ENCODE measurements at regions not wholly inside any gene's neighbourhood (a gene's known extent, or its start where the extent isn't known, plus 50 kb on each side); places are given as distances from the start of the nearest gene placed in this dataset.

DNA sequence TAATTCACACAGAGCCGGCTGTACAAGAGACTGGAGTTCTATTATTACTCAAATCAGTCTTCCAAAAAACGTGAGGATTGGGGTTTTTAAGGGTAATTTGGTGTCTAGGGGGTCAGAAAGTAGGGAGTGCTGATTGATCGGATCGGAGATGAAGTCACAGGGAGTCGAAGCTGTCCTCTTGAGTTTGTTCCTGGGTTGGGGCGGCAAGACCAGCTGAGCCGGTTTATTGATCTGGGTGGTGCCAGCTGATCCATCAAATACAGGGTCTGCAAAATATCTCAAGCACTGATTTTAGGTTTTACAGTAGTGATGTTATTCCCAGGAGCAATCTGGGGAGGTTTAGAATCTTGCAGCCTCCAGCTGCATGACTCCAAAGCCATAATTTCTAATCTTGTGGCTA lies 262.7 kb downstream of the KCNRG start:
- H3K27me3 ChIP-seq, result no peaks in the 10 kb centered on the region
- H3K27ac ChIP-seq, result no peak overlapping the region
- intact Hi-C loops (cut with DNase I), result no loop called here
- no peaks in the 10 kb centered on the region for H3K4me1 ChIP-seq
- H3K36me3 ChIP-seq, result no peaks in the 10 kb centered on the region
- peaks cover 0 to 12% (median 2%) of the 10 kb centered on the region in 12 donors for H3K9me3 ChIP-seq
- no peak for ATAC-seq
- WGBS, 4 donors, result 88 to 92% (median 91%) methylated on average over 7 of the region's 7 CpGs
- DNase-seq, result no peak
- no peak overlapping the region for H3K4me3 ChIP-seq
- TF ChIP-seq, protein P1, sequence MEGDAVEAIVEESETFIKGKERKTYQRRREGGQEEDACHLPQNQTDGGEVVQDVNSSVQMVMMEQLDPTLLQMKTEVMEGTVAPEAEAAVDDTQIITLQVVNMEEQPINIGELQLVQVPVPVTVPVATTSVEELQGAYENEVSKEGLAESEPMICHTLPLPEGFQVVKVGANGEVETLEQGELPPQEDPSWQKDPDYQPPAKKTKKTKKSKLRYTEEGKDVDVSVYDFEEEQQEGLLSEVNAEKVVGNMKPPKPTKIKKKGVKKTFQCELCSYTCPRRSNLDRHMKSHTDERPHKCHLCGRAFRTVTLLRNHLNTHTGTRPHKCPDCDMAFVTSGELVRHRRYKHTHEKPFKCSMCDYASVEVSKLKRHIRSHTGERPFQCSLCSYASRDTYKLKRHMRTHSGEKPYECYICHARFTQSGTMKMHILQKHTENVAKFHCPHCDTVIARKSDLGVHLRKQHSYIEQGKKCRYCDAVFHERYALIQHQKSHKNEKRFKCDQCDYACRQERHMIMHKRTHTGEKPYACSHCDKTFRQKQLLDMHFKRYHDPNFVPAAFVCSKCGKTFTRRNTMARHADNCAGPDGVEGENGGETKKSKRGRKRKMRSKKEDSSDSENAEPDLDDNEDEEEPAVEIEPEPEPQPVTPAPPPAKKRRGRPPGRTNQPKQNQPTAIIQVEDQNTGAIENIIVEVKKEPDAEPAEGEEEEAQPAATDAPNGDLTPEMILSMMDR (IDR thresholded peaks at IDR 0.05), result no peak
- no peak for TF ChIP-seq POLR2A (IDR thresholded peaks at IDR 0.05)

DNA sequence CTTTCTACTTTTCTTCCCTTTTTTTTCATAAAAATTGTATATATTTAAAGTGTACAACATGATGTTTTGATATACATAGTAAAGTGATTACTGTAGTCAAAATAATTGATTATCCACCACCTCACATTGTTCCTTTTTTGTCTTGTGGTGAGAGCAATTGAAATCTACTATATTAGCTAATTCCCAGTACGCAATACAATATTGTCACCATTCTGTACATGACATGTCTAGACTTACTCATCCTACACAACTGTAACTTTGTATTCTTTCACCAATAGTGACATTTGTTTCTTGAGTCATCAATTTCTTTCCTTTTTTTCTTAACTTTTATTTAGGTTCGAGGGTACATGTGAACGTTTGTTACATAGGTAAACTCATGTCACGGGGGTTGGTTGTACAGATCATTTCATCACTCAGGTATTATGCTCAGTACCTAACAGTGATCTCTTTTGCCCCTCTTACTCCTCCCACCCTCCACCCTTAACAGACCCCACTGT lies 265.2 kb downstream of the KCNRG start:
- Histone ChIP-seq H3K27me3 (no peaks in the 10 kb centered on the region), H3K4me3 (no peak overlapping the region), H3K36me3 (no peaks in the 10 kb centered on the region), H3K9me3 (peaks cover 0 to 12% (median 2%) of the 10 kb centered on the region in 12 donors), H3K4me1 (peaks cover 0 to 11% (median 0%) of the 10 kb centered on the region in 12 donors), H3K27ac (no peak overlapping the region)
- no peak for TF ChIP-seq POLR2A (IDR thresholded peaks at IDR 0.05)
- TF ChIP-seq, protein P1 (IDR thresholded peaks at IDR 0.05), result no peak
- DNase-seq (no peak), ATAC-seq (no peak)
- 95 to 98% (median 96%) methylated on average over 4 of the region's 4 CpGs for WGBS, 4 donors
- intact Hi-C loops (cut with DNase I), result no loop called here

DNA sequence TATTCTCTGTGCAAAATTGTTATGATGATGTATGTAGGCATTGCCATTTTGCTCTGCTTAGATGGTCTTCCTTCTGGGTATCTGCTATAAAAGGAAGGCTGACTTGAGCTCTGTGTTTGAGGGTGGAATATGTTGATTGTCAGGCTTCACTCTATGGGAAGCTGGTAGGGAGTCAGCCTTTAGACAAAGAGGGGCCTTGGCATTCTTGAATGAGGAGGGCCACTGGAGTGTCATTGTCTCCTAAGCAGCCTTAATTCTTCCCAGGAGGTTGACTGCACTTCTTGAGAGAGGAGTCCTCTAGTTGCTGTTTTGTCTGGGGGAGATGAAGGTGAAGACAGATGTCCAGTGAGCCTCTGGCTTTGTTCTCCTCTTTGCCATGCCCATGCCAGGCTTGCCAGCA lies 266.8 kb downstream of the KCNRG start:
- no peak for TF ChIP-seq POLR2A (IDR thresholded peaks at IDR 0.05)

DNA sequence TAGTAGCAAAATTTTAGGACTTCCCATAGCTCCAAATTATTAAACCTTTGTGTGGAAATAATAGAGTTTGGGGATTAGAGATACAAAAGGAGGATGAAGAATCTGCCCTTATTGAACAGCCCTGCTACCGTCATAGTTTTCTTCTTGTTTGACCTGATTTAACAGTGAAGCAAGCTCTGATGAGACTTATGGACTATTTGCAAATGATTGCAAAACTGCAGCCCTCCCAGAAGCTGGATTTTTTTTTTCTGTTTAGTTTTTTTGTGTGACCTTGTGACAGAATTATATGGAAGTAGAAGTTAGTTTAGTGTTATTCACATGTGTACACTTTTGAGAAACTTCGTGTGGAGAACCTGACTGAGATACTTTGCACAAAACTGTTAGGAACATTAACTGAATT lies 267.8 kb downstream of the KCNRG start:
- no peak overlapping the region for H3K4me3 ChIP-seq
- DNase-seq, result no peak
- no peak overlapping the region for H3K27ac ChIP-seq
- peaks cover 0 to 11% (median 0%) of the 10 kb centered on the region in 12 donors for H3K4me1 ChIP-seq
- H3K27me3 ChIP-seq, result no peaks in the 10 kb centered on the region
- TF ChIP-seq POLR2A (IDR thresholded peaks at IDR 0.05), result no peak
- TF ChIP-seq, protein P1 (IDR thresholded peaks at IDR 0.05), result no peak
- no peak for ATAC-seq
- H3K9me3 ChIP-seq, result peaks cover 0 to 12% (median 0%) of the 10 kb centered on the region in 12 donors
- intact Hi-C loops (cut with DNase I), result no loop called here
- no peaks in the 10 kb centered on the region for H3K36me3 ChIP-seq
- 43 to 87% (median 76%) methylated on average over 2 of the region's 2 CpGs for WGBS, 4 donors

More for the DNA sequence above, 266.8 kb downstream of the KCNRG start:
- no peaks in the 10 kb centered on the region for H3K36me3 ChIP-seq
- H3K27ac ChIP-seq, result no peak overlapping the region
- DNase-seq (no peak), ATAC-seq (no peak)
- H3K27me3 ChIP-seq, result no peaks in the 10 kb centered on the region
- peaks cover 0 to 11% (median 0%) of the 10 kb centered on the region in 12 donors for H3K4me1 ChIP-seq
- no peak overlapping the region for H3K4me3 ChIP-seq
- intact Hi-C loops (cut with DNase I), result no loop called here
- peaks cover 0 to 12% (median 2%) of the 10 kb centered on the region in 12 donors for H3K9me3 ChIP-seq

DNA sequence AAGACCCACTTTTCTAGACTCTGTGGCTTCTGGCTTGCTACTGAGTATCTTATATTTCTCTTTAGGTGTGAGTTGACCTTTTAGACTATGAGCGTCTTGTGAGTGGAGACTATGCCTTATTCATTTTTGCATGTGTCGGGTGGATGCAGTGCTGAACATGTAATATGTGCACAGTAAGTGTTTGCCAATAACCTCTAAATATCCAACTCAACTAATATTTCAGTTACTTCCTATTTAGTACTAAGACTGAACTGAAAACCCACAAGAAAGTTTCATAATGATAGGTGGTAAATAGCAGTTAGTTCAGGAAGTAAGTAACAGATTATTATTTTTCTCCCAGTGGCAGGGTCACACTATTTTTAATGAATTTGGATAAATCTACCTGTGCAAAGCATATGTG lies 269.3 kb downstream of the KCNRG start:
- H3K4me1 ChIP-seq, result peaks cover 0 to 13% (median 0%) of the 10 kb centered on the region in 12 donors
- H3K36me3 ChIP-seq, result no peaks in the 10 kb centered on the region
- no peak overlapping the region for H3K4me3 ChIP-seq
- no peak overlapping the region for H3K27ac ChIP-seq
- ATAC-seq (no peak), DNase-seq (no peak)
- TF ChIP-seq POLR2A (IDR thresholded peaks at IDR 0.05), result no peak
- TF ChIP-seq, protein P1 (IDR thresholded peaks at IDR 0.05), result no peak
- H3K9me3 ChIP-seq, result peaks cover 0 to 12% (median 0%) of the 10 kb centered on the region in 12 donors
- intact Hi-C loops (cut with DNase I), result no loop called here
- 46 to 100% (median 83%) methylated on average over 2 of the region's 2 CpGs for WGBS, 4 donors
- no peaks in the 10 kb centered on the region for H3K27me3 ChIP-seq

All from heart left ventricle (tissue), 16 donors.